PFSK-1 (cell line): ENCODE measurements at regions not wholly inside any gene's neighbourhood (a gene's known extent, or its start where the extent isn't known, plus 50 kb on each side); places are given as distances from the start of the nearest gene placed in this dataset.

Experiments used
- FOXP2 ChIP-seq: optimal IDR thresholded peaks from 2 replicates; pipeline ENCODE3; 2011; ENCODE audit warnings: borderline replicate concordance, control low read depth, inconsistent platforms; ENCODE audit not compliant: insufficient read depth; ENCODE audit errors: extremely low read length, extremely low read depth
- POLR2AphosphoS5 ChIP-seq: IDR thresholded peaks from 2 replicates; pipeline ENCODE4 v1.6.1; 2012; ENCODE audit warnings: low read depth, mild to moderate bottlenecking, control low read depth, low read length, moderate library complexity
- SIN3A ChIP-seq: IDR thresholded peaks from 2 replicates; pipeline ENCODE4 v1.6.1; 2012; ENCODE audit warnings: mild to moderate bottlenecking, low read length, moderate library complexity, borderline replicate concordance; ENCODE audit not compliant: insufficient read depth
- TAF1 ChIP-seq: IDR thresholded peaks from 2 replicates; pipeline ENCODE4 v1.6.1; 2012; ENCODE audit warnings: low read length, control low read depth, borderline replicate concordance; ENCODE audit not compliant: insufficient read depth
- TF ChIP-seq, protein P1 (sequence below), 2 experiments: IDR thresholded peaks; 2 replicates each; pipeline versions ENCODE4 v1.6.1 to v1.8.0; 2011 to 2012; ENCODE audit warnings: low read depth in 2 of 2, low read length in 2 of 2, control low read depth in 1 of 2, inconsistent platforms in 1 of 2, mild to moderate bottlenecking in 1 of 2, moderate library complexity in 1 of 2; ENCODE audit not compliant: insufficient read depth in 1 of 2

DNA sequence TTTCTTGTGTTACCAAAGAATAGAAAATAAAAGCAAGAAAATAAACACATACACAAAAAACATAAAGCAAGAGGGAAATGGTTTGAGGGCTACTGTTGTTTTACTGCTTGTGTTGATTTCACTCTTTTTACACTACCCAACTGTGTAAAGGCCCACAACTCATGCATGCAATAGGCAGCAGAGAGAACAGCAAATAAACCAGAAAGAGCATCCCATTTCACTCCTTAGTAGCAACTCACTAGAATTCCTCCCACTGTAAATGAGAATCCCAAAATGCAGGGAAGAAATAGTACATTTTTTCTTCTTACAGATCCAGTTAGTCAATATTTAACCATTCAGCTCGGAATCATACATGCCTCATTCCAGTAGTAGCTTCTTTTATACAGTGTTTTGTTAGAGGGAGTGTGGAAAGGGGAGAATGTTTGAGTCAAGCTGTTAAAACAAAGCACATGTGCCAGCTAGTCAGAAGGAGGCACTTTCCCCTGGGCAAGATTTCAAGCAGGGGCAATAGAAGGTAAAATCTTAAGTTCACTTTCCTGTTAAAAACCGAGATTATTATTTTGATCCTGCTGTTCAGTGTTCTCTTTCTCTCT, 147.2 kb upstream of the FAM98A start:
- TF ChIP-seq, protein P1, sequence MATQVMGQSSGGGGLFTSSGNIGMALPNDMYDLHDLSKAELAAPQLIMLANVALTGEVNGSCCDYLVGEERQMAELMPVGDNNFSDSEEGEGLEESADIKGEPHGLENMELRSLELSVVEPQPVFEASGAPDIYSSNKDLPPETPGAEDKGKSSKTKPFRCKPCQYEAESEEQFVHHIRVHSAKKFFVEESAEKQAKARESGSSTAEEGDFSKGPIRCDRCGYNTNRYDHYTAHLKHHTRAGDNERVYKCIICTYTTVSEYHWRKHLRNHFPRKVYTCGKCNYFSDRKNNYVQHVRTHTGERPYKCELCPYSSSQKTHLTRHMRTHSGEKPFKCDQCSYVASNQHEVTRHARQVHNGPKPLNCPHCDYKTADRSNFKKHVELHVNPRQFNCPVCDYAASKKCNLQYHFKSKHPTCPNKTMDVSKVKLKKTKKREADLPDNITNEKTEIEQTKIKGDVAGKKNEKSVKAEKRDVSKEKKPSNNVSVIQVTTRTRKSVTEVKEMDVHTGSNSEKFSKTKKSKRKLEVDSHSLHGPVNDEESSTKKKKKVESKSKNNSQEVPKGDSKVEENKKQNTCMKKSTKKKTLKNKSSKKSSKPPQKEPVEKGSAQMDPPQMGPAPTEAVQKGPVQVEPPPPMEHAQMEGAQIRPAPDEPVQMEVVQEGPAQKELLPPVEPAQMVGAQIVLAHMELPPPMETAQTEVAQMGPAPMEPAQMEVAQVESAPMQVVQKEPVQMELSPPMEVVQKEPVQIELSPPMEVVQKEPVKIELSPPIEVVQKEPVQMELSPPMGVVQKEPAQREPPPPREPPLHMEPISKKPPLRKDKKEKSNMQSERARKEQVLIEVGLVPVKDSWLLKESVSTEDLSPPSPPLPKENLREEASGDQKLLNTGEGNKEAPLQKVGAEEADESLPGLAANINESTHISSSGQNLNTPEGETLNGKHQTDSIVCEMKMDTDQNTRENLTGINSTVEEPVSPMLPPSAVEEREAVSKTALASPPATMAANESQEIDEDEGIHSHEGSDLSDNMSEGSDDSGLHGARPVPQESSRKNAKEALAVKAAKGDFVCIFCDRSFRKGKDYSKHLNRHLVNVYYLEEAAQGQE (IDR thresholded peaks at IDR 0.05; ENCODE audit: insufficient read depth in 1 of 2, low read depth in 2 of 2, low read length in 2 of 2), result no peak
- no peak for TF ChIP-seq POLR2AphosphoS5
- no peak for TF ChIP-seq SIN3A
- TF ChIP-seq TAF1, result no peak
- no peak for TF ChIP-seq FOXP2

DNA sequence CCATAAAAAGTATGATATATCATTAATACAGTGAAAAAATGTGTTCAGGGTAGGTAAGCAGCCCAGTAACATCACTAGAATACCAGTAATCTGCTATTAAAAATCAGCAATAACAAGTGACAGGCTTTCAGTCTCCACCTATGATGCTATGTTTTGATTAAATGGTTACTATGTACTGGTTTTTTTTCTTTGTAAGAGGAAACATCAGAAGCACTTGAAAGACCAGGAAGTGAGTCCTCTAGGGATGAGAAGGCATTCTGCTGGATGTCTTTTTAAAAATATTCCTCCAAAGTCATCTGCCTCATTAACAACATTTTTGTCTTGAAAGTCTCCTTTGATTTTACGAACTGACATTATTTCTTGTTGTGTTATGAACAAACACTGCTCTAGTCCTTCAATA, 136.0 kb upstream of the FAM98A start:
- no peak for TF ChIP-seq POLR2AphosphoS5
- TF ChIP-seq, protein P1 (IDR thresholded peaks at IDR 0.05; ENCODE audit: insufficient read depth in 1 of 2, low read depth in 2 of 2, low read length in 2 of 2), result no peak
- TF ChIP-seq FOXP2, result no peak
- no peak for TF ChIP-seq TAF1
- no peak for TF ChIP-seq SIN3A

DNA sequence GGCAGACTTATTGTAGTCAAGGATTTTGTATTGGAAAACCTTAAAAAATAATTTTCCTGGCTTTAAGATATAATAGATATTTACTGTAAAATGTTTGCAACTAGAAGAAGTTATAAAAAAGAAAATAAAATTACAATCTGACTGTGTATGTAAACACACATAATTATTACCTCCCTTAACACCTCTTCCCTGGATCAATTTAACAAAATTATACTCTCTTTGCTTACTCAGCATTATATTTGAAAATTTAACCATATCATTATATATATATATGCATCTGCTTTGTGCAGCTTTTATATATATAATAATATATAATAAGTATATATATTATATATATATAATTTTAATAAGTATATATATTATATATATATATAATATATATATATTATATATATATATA, 131.7 kb upstream of the FAM98A start:
- TF ChIP-seq SIN3A (no peak), POLR2AphosphoS5 (no peak)

DNA sequence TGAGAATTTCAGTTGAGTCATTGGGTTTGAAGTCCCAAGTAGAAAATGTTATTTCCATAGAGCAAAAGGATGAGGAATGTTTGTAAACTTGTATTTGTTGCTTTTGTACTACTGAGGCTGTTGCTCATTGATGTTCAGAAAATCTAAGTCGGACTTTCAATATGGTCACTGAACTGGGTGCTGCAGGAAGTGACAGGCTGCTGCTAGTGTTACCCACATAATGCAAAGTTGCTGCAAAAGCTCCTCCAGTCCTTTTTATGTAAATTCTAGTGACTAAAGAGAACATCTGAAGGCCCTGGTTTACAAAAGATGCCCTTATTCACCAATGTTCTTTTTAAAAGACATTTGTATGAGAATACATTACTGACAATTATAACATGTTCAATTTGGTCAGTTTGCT, 131.1 kb upstream of the FAM98A start:
- TF ChIP-seq POLR2AphosphoS5 (no peak), SIN3A (no peak), TAF1 (no peak), FOXP2 (no peak)
- TF ChIP-seq, protein P1 (IDR thresholded peaks at IDR 0.05; ENCODE audit: insufficient read depth in 1 of 2, low read depth in 2 of 2, low read length in 2 of 2), result no peak

DNA sequence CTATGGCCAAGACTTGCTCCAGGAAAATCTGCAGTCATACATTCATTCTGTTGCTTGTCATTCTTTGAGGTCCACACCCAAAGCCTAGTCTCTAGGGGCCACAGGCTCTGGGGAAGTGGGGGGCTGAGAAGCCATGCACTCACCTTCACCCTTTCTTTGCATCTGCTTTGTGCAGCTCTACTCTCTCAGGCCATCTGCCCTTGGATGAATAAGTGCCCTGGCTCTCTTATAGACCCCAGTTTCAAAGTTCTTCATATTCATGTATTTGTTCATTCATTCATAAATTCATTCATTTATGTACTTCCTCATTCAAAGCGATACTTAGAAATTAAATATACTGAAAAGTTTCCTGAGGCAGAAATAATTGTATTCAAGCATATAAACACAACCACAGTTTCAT, 130.3 kb upstream of the FAM98A start:
- TF ChIP-seq, protein P1 (IDR thresholded peaks at IDR 0.05; ENCODE audit: insufficient read depth in 1 of 2, low read depth in 2 of 2, low read length in 2 of 2), result no peak
- TF ChIP-seq POLR2AphosphoS5 (no peak), SIN3A (no peak), FOXP2 (no peak), TAF1 (no peak)
